ENCODE measurements at regions not wholly inside any gene's neighbourhood (a gene's known extent, or its start where the extent isn't known, plus 50 kb on each side); places are given as distances from the start of the nearest gene placed in this dataset.

DNA sequence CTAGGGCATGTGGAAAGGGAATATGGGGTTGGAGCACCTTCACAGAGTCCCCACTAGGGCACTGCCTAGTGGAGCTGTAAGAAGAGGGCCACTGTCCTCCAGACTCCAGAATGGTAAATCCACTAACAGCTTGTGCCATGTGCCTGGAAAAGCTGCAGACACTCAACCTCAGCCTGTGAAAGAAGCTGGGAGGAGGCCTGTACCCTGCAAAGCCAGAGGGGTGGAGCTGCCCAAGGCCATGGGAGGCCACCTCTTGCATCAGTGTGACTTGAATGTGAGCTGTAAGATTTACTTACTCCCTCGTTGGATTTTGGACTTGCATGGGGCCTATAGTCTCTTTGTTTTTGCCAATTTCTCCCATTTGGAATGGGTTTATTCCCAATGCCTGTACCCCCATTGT lies 705.2 kb upstream of the ROBO1 start:
- no peaks in the 10 kb centered on the region for H3K9me1 ChIP-seq (ENCODE audit: control insufficient read depth, insufficient read depth, low read length)
- FAIRE-seq: no peak
- H3K27me3 ChIP-seq (ENCODE audit: control insufficient read depth in 2 of 2, insufficient read depth in 2 of 2, low read length in 2 of 2): no peaks in the 10 kb centered on the region
- ChIA-PET POLR2A (no interaction called here), CTCF (ENCODE audit: low intra/inter-chr PET ratio) (no interaction called here)
- no peak for DNase-seq (ENCODE audit: extremely low read depth in 1 of 4, low spot score in 3 of 4)
- in situ Hi-C loops (cut with MboI): no loop called here
- H3K79me2 ChIP-seq (ENCODE audit: control insufficient read depth, insufficient read depth, low read length): no peaks in the 10 kb centered on the region
- no peak overlapping the region for H2AFZ ChIP-seq (ENCODE audit: low read depth, low read length)
- H3K4me3 ChIP-seq: no peak overlapping the region
- H4K20me1 ChIP-seq (replicated peaks; ENCODE audit: control insufficient read depth, insufficient read depth, low read length): no peaks in the 10 kb centered on the region
- H3K36me3 ChIP-seq (ENCODE audit: control insufficient read depth, insufficient read depth, low read length): no peaks in the 10 kb centered on the region
- BruUV-seq (replicated peaks): no TSS peak
- H3K9ac ChIP-seq (ENCODE audit: insufficient read depth in 1 of 2, low read depth in 2 of 2, low read length in 2 of 2): no peak overlapping the region
- TF ChIP-seq SPI1 (IDR thresholded peaks at IDR 0.05; ENCODE audit: borderline replicate concordance, low read depth, low read length): no peak
- no peak for TF ChIP-seq POLR2B (IDR thresholded peaks at IDR 0.05; ENCODE audit: low read depth, partially characterized antibody)
- TF ChIP-seq HEY1 (CRISPR knock-in tag; IDR thresholded peaks at IDR 0.05; ENCODE audit: borderline replicate concordance): no peak
- no peak for TF ChIP-seq YY1 (IDR thresholded peaks at IDR 0.05; ENCODE audit: borderline replicate concordance in 1 of 3, control insufficient read depth in 1 of 3, extremely low read depth in 1 of 3, insufficient read depth in 3 of 3, insufficient read length in 1 of 3, insufficient replicate concordance in 2 of 3, low read depth in 1 of 3, low read length in 2 of 3)
- no peak for TF ChIP-seq YBX1 (IDR thresholded peaks at IDR 0.05)
- TF ChIP-seq NR2C2 (CRISPR knock-in tag; IDR thresholded peaks at IDR 0.05): no peak
- no peak for TF ChIP-seq NR2C2 (tag; IDR thresholded peaks at IDR 0.05)
- no peak for TF ChIP-seq ZNF12 (CRISPR knock-in tag; IDR thresholded peaks at IDR 0.05)
- TF ChIP-seq FOXK1 (CRISPR knock-in tag; IDR thresholded peaks at IDR 0.05; ENCODE audit: borderline replicate concordance): no peak
- TF ChIP-seq RHOXF2B (CRISPR knock-in tag; conservative IDR thresholded peaks at IDR 0.05): no peak
- TF ChIP-seq, protein P1, sequence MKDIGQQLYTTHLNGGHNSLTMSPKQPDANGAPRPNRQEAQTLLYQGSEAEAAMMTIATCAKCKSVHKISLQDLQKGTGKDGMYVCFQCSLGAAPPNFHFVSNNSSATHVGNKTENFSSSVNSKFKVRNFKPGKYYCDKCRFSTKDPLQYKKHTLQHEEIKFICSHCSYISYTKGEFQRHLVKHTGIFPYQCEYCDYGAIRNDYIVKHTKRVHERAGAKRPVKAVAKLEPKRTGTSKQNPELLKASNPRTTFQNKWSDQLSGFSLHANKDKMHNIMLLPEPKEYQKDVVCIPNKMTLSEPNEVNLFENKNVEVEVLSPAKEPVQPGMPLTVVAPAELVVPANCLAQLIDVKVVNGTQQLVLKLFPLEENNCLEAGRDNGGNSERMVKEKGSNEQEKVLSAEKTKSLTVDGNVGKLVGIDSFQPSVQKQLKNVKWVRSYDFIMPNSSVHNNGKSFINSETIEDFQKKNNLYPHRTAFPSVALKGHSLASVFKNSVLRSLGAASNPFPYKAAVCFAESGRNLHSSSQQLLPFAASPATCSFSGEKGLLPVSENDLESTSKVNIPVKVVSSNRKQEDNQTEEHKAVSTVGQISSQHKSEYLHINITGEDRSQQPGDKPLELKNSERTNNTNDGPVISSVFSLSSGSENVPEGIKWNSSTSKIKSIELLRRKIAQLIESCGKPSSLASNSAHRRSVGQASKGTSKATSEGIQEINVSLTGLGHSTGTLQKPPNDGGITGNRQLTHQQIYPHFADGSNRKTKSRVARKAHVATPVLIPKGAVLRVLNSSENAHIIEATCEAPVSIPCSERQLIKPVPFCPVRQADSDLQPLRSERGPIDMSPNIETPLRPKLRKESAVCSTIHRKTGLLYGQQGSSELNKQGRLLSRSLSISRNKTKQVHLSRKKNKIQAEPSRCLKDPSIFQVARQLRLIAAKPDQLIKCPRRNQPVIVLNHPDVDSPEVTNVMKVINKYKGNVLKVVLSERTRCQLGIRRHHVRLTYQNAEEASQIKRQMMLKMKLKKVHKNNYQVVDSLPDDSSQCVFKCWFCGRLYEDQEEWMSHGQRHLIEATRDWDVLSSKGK (CRISPR knock-in tag; IDR thresholded peaks at IDR 0.05): no peak
- no peaks in the 10 kb centered on the region for H3K9me3 ChIP-seq (replicated peaks; ENCODE audit: control insufficient read depth, insufficient read depth, low read depth, low read length)
- intact Hi-C loops (cut with micrococcal nuclease): no loop called here
- H3K4me2 ChIP-seq (ENCODE audit: insufficient read depth, low read length): no peak overlapping the region
- H3K4me1 ChIP-seq (replicated peaks in 1 of 2; ENCODE audit: control insufficient read depth in 2 of 2, insufficient read depth in 2 of 2, low read length in 2 of 2): no peaks in the 10 kb centered on the region
- no peak for ATAC-seq
- H3K27ac ChIP-seq (ENCODE audit: extremely low read depth, low read depth, low read length): no peak overlapping the region
- WGBS (ENCODE audit: insufficient coverage, low coverage, missing lambda C conversion rate): 0% methylated on average over 1 of the region's 1 CpG

Measured in K562 (cell line).